Adrenal gland (tissue), 9 donors: ENCODE measurements at regions not wholly inside any gene's neighbourhood (a gene's known extent, or its start where the extent isn't known, plus 50 kb on each side); places are given as distances from the start of the nearest gene placed in this dataset.

Experiments used
- DNase-seq, 7 donors: peaks; one replicate each; pipeline ENCODE4 v3.0.0-alpha.2; 2019 to 2020
- H3K27ac ChIP-seq, 5 donors: fragments of 200-600 bp; sonication (generic) in 4 of 5; 1 replicate in 3 of 5; 2 replicates in 2 of 5; pipeline versions ENCODE4 v1.5.1 to v1.8.0; 2016 to 2020; ENCODE audit warnings: mild to moderate bottlenecking in 1 of 5
- H3K27me3 ChIP-seq: fragments of 200-600 bp; 2 replicates; pipeline ENCODE4 v1.8.0; 2021
- H3K36me3 ChIP-seq, 2 donors: fragments of 200-600 bp; replicated peaks in 1 of 2; 1 replicate in 1 of 2; 2 replicates in 1 of 2; pipeline versions ENCODE4 v1.5.1 to v1.8.0; 2018 to 2022
- H3K4me1 ChIP-seq, 2 donors: fragments of 200-600 bp; replicated peaks in 1 of 2; 1 replicate in 1 of 2; 2 replicates in 1 of 2; pipeline versions ENCODE4 v1.5.1 to v1.8.0; 2018 to 2021
- H3K4me3 ChIP-seq, 4 donors: fragments of 200-600 bp; sonication (generic) in 3 of 4; one replicate each; pipeline ENCODE4 v1.5.1; 2016 to 2018
- H3K9me3 ChIP-seq, 3 donors: fragments of 200-600 bp; sonication (generic) in 1 of 3; replicated peaks in 1 of 3; 1 replicate in 2 of 3; 2 replicates in 1 of 3; pipeline versions ENCODE4 v1.5.1 to v1.8.0; 2016 to 2021
- POLR2A ChIP-seq, 2 donors: fragments of 450-650 bp; IDR thresholded peaks; one replicate each; pipeline ENCODE4 v1.6.1; 2017; ENCODE audit warnings: antibody characterized with exemption in 2 of 2, mild to moderate bottlenecking in 2 of 2, moderate library complexity in 1 of 2
- WGBS, 4 donors: extraction: QIAGEN DNeasy Blood & Tissue Kit in 2 of 4; methylation state at CpG; one replicate each; pipeline versions ENCODE4 v1.1.5 to v1.1.7; 2013 to 2017; 5-methylcytosine and 5-hydroxymethylcytosine counted together
- intact Hi-C, 2 donors: fragments of 100-400 bp; cut with DNase I; formaldehyde crosslinking; loops; one replicate each; pipeline versions ENCODE4 v1.14.1 to v1.15.0; 2022 to 2023
- TF ChIP-seq, protein P1 (sequence below), 6 experiments: fragments of 450-650 bp in 4 of 6; fragments of 200-600 bp in 2 of 6; sonication (generic) in 1 of 6; IDR thresholded peaks; 1 replicate in 5 of 6; 2 replicates in 1 of 6; pipeline versions ENCODE4 v1.5.1 to v1.8.0; 2016 to 2021; ENCODE audit warnings: antibody characterized with exemption in 6 of 6, mild to moderate bottlenecking in 2 of 6, moderate library complexity in 1 of 6
- donor health status: healthy with polysubstance abuse.
- donor health status: Bipolar disorder and iron deficiency.
- donor health status: DM: yes; HTN: yes; CAD: no.
- donor health status: DM: no; HTN: no; CAD: no.
- donor health status: DM: no; HTN: no; CAD: no.

DNA sequence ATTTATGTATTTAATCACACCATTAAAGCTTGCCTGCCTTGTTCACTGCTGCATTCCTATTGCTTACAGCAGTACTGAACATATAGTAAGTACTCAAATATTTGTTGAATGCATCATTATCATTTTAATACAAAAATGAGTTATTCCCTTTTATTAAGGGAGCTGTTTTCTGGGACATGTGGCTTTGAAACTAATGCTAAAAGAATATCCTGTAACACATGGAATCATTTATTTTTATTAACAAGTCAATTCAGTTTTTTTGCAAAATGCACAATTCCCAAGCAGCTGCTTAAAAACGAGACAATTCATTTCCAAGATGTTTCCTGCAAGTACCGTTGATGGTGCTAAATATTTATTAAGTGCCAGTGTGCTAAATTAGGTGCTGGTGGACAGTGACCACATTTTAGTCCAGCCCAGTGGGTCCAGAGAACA lies 148.3 kb upstream of the NR3C1 start:
- no peaks in the 10 kb centered on the region for H3K4me1 ChIP-seq
- TF ChIP-seq POLR2A (IDR thresholded peaks at IDR 0.05), result no peak
- TF ChIP-seq, protein P1, sequence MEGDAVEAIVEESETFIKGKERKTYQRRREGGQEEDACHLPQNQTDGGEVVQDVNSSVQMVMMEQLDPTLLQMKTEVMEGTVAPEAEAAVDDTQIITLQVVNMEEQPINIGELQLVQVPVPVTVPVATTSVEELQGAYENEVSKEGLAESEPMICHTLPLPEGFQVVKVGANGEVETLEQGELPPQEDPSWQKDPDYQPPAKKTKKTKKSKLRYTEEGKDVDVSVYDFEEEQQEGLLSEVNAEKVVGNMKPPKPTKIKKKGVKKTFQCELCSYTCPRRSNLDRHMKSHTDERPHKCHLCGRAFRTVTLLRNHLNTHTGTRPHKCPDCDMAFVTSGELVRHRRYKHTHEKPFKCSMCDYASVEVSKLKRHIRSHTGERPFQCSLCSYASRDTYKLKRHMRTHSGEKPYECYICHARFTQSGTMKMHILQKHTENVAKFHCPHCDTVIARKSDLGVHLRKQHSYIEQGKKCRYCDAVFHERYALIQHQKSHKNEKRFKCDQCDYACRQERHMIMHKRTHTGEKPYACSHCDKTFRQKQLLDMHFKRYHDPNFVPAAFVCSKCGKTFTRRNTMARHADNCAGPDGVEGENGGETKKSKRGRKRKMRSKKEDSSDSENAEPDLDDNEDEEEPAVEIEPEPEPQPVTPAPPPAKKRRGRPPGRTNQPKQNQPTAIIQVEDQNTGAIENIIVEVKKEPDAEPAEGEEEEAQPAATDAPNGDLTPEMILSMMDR (IDR thresholded peaks at IDR 0.05), result no peak
- H3K27ac ChIP-seq, result no peak overlapping the region
- H3K36me3 ChIP-seq, result no peaks in the 10 kb centered on the region
- no peak for DNase-seq
- WGBS, 4 donors, result 70 to 80% (median 76%) methylated on average over 2 of the region's 2 CpGs
- intact Hi-C loops, result no loop called here
- H3K27me3 ChIP-seq, result no peaks in the 10 kb centered on the region
- H3K4me3 ChIP-seq, result no peak overlapping the region
- no peaks in the 10 kb centered on the region for H3K9me3 ChIP-seq

DNA sequence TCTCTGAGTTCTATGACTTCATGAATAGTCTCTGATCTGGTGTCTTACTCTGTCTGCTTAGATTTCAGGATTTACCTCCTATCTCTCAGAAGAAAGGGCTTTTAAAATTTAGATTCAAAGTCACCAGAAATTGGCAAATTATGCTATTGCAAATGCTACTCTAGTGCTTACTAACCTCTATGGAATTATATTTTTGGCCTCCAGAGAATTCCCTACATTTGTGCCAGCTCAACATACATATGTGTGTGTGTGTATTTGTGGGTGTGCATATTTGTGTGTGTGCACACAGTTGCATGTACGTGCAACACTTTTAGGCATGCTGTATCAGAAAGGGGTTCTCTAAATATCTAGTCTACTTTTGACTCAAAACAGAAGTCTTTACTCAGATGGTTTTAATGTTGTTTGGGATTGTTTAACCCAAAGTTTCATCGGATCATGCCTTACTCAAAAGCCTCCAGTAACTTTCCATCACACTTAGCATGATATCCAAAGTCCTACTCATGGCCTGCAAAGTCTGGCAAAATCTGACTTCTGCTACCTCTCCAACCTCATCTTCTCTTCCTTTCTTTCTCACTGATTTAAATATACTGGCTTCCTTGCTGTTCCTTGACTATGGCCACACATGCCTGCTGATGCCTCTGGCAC lies 147.6 kb upstream of the NR3C1 start:
- intact Hi-C loops, result no loop called here
- WGBS, 4 donors, result 85 to 95% (median 88%) methylated on average over 2 of the region's 2 CpGs
- TF ChIP-seq, protein P1 (IDR thresholded peaks at IDR 0.05), result no peak
- TF ChIP-seq POLR2A (IDR thresholded peaks at IDR 0.05), result no peak
- Histone ChIP-seq H3K36me3 (no peaks in the 10 kb centered on the region), H3K4me1 (no peaks in the 10 kb centered on the region), H3K27me3 (no peaks in the 10 kb centered on the region), H3K9me3 (no peaks in the 10 kb centered on the region), H3K4me3 (no peak overlapping the region), H3K27ac (no peak overlapping the region)
- no peak for DNase-seq

DNA sequence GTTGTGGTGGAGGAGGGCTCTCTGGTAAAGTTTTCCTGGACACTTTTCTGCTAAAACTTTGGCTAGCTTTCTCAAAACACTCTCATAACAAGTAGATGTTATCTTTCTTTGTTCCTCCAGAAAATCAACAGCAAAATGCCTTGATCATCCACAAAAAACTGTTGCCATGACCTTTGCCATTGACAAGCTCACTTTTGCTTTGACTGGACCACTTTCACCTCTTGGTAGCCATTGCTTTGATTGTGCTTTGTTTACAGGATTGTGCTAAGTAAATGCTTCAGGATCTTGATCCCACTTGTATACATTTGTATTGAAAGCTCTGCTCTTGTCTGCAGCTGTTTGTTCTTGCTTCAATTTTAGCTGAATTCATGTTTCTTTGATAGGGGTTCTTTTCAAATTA lies 143.9 kb upstream of the NR3C1 start:
- no peak overlapping the region for H3K27ac ChIP-seq
- TF ChIP-seq, protein P1 (IDR thresholded peaks at IDR 0.05), result no peak
- no peak for TF ChIP-seq POLR2A (IDR thresholded peaks at IDR 0.05)
- H3K9me3 ChIP-seq, result no peaks in the 10 kb centered on the region
- H3K27me3 ChIP-seq, result no peaks in the 10 kb centered on the region
- H3K36me3 ChIP-seq, result no peaks in the 10 kb centered on the region
- H3K4me3 ChIP-seq, result no peak overlapping the region
- intact Hi-C loops, result no loop called here
- DNase-seq, result no peak
- H3K4me1 ChIP-seq, result no peaks in the 10 kb centered on the region

DNA sequence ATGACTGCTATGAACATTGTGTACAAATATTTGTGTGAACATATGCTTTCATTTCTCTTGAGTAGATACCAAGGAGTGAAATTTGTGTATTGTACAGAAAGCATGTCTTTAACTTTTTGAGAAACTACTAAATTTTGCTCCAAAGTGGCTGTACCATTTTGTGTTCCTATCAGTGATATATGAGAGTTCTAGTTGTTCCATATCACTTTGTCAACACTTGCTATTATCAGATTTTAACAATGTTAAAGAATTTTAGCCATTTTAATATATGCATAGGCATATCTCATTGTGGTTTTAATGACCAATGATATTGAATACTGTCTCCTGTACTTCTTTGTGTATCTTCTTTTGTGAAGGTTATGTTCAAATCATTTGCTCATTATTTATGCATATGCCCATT lies 142.9 kb upstream of the NR3C1 start:
- Histone ChIP-seq H3K9me3 (no peaks in the 10 kb centered on the region), H3K27ac (no peak overlapping the region), H3K4me3 (no peak overlapping the region), H3K4me1 (no peaks in the 10 kb centered on the region), H3K36me3 (no peaks in the 10 kb centered on the region), H3K27me3 (no peaks in the 10 kb centered on the region)
- no peak for DNase-seq
- intact Hi-C loops, result no loop called here
- no peak for TF ChIP-seq POLR2A (IDR thresholded peaks at IDR 0.05)
- TF ChIP-seq, protein P1 (IDR thresholded peaks at IDR 0.05), result no peak
